ENCODE measurements at regions not wholly inside any gene's neighbourhood (a gene's known extent, or its start where the extent isn't known, plus 50 kb on each side); places are given as distances from the start of the nearest gene placed in this dataset.
"Not testable (repeated sequence)": the region's sequence is repeated elsewhere in the genome, so short reads cannot be mapped to it uniquely, and the experiment has no call there.

- DNase-seq: not testable (repeated sequence)
Measured at GRCh38 chrX:3972104-3972858, 258.8 kb upstream of the PRKX start.

GRCh38 chrX:3968749-3969148 lies 255.3 kb upstream of the PRKX start:
- no peak for DNase-seq

- no peak for DNase-seq
Measured at GRCh38 chrX:3963980-3964379, 250.5 kb upstream of the PRKX start.

GRCh38 chrX:3962511-3963311 lies 249.3 kb upstream of the PRKX start:
- peak; percentile 26 for DNase-seq

GRCh38 chrX:3960952-3961351 lies 247.5 kb upstream of the PRKX start:
- DNase-seq: no peak

- no peak for DNase-seq
Measured at GRCh38 chrX:3951859-3952258, 238.4 kb upstream of the PRKX start.

- no peak for DNase-seq
Measured at GRCh38 chrX:3950373-3950772, 236.9 kb upstream of the PRKX start.

- no peak for DNase-seq
Measured at GRCh38 chrX:3943965-3944364, 230.5 kb upstream of the PRKX start.

GRCh38 chrX:3940000-3940610 lies 226.7 kb upstream of the PRKX start:
- DNase-seq: peak; percentile 6

GRCh38 chrX:3938587-3938986 lies 225.1 kb upstream of the PRKX start:
- no peak for DNase-seq

GRCh38 chrX:3935196-3935595 lies 221.7 kb upstream of the PRKX start:
- not testable (repeated sequence) for DNase-seq

- not testable (repeated sequence) for DNase-seq
Measured at GRCh38 chrX:3920424-3921017, 207.1 kb upstream of the PRKX start.

GRCh38 chrX:3919668-3920423 lies 206.4 kb upstream of the PRKX start:
- DNase-seq: not testable (repeated sequence)

- DNase-seq: not testable (repeated sequence)
Measured at GRCh38 chrX:3914813-3915212, 201.4 kb upstream of the PRKX start.

- DNase-seq: not testable (repeated sequence)
Measured at GRCh38 chrX:3914059-3914458, 200.6 kb upstream of the PRKX start.

- DNase-seq: not testable (repeated sequence)
Measured at GRCh38 chrX:3911012-3911411, 197.6 kb upstream of the PRKX start.

- not testable (repeated sequence) for DNase-seq
Measured at GRCh38 chrX:3910611-3911010, 197.2 kb upstream of the PRKX start.

GRCh38 chrX:3905522-3906258 lies 192.2 kb upstream of the PRKX start:
- DNase-seq: not testable (repeated sequence)

GRCh38 chrX:3902222-3902621 lies 188.8 kb upstream of the PRKX start:
- not testable (repeated sequence) for DNase-seq

GRCh38 chrX:3896755-3897154 lies 183.3 kb upstream of the PRKX start:
- DNase-seq: not testable (repeated sequence)

GRCh38 chrX:3882553-3882920 lies 169.1 kb upstream of the PRKX start:
- DNase-seq: not testable (repeated sequence)
